Hematopoietic multipotent progenitor cell treated with erythropoietin and hydrocortisone succinate and interleukin-3 and kit ligand, for 4 days (in vitro differentiated cells): ENCODE measurements at regions not wholly inside any gene's neighbourhood (a gene's known extent, or its start where the extent isn't known, plus 50 kb on each side); places are given as distances from the start of the nearest gene placed in this dataset.
"Not testable (repeated sequence)": the region's sequence is repeated elsewhere in the genome, so short reads cannot be mapped to it uniquely, and the experiment has no call there.

Experiments
- DNase-seq: peaks from one replicate; pipeline ENCODE4 v3.0.0-alpha.2; 2015

DNA sequence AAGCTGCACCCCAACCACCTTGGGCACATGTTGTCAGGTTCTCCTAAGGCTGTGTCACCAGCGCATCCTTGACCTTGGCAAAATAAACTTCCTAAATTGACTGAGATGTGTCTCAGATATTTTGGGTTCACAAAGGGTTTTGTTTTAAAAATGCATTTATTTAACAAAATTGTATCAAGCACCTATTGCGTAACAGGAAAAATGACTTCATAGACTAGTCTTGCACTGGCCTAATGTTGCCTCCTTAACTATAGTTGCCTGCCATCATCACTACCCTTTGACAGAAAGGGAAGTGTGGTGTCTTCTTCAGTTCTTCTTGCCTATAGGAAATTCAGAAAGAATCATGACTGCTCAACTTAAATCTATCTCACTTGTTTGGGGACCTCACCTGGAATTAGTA is 374.2 kb downstream of the SH2D1A start:
- DNase-seq, result no peak

DNA sequence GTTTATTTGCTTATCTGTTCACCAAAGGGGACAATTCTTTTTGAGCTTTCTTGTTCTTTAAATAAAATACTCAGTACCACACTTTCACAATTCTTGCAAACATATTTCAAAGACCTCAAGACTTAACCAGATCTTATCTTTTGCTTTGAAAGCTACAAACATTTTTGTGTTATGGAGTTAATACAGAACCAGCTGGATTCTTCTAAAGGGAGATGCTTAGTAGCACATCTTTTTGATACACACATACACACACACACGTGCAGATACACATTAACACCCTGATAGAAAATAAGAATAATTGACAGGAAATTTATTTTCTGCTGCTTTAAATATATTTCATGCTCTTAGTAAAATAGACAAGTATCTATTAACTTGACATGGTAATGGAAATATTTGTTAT is 379.1 kb downstream of the SH2D1A start:
- no peak for DNase-seq

DNA sequence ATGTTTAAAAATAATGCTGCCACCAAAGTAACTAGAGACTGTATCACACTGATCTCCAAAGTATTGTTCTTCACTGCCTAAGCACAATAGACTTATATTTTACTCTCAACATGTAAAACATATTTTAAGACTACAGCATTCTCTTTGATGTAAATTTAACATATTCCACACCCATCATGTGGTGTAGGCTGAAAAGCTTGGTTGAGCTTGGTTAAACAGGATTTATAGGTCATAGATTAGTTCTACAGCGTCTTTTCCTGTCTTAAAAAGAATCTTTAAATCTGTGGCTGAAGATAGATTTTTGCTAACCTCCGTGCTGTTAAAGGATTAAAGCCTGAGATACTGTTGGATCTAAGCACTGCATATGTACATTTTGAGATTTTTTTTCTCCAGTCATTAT is 379.9 kb downstream of the SH2D1A start:
- no peak for DNase-seq

DNA sequence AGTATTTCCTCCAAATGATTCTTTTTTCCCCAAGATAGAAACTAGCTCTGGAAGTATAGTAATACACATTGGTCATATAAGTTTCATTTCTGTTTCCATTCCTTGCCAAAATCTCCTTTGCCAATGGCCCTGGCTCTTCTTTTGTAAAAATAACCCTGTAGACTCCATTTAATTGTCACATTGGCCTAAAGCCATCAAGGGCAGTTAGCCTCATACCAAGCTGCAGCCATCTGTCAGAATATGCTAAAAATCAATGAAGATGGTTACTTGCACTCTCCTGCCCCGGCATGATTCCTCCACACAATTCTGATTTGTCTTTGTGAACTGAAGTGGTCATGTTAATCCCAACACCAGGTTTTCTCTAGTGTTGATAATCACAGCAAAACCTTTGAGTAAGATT is 380.5 kb downstream of the SH2D1A start:
- DNase-seq, result no peak

DNA sequence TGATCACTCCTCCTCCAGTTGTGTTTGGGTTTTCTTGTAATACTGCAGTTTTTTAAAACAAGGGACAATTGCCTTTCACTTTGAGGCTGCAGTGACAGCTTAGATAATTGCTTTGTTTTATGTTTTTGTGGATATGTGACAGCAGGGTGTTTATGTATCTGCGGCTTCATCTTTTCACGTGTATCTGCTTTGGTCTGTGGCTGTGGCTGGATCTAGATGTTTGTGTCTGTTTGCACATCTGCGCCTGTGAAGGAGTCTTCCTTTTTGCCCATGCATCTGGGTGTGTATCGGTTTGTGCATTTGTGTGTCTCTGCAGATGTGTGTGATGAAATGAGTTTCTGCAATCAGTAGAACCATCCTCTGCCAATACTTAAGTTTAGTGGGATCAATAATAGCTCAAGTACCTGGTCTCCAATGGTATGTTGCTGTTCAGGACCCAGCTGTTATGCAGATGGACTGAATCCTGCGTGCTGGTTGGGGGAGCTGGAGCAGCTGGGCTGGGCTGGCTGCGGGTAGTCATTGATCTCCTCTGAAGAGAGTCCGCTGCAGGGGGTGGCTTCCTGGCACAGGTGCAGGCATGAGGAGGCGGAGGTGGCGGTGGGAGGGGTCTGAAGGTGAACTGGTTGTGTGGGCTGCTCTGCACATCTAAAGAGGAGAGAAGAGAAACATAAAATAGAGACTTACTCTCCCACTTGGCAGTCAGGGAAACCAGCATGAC is 390.3 kb downstream of the SH2D1A start:
- no peak for DNase-seq

DNA sequence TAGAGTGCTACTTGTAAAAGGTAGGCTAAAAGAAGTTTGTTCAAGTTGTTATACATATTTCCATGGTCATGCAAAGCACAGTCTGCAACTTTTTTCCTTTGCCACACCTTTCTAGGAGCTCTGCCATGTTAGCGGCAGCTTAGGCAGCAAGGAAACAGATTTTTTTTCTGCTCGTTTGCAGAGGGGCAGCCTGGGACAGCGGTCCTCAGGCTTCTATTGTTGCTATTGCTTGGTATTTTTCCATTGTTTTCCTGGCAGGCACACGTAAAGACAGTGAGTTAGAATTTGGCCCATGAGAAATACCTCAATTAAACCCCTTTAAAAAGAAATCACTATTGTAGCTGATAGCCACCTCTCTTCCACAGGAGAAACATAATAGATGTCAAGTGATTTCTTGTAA is 391.4 kb downstream of the SH2D1A start:
- DNase-seq, result no peak

DNA sequence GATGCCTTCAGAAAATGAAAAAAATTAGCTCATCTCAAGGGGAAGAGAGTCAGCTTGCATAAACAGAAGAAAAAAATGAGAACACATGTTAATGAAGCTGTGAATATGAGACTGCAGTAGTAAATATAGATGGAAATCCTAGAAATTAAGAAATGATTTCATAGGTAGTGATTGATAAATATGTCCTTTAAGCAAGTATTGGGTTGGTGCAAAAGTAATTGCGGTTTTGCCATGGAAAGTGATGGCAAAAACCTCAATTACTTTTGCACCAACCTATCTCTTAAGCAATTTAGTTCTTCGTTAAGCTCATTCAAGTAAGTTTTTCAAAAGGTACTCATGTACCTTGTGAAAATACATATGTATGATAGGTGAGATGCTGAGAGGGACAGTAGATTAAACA is 400.9 kb downstream of the SH2D1A start:
- DNase-seq, result no peak

DNA sequence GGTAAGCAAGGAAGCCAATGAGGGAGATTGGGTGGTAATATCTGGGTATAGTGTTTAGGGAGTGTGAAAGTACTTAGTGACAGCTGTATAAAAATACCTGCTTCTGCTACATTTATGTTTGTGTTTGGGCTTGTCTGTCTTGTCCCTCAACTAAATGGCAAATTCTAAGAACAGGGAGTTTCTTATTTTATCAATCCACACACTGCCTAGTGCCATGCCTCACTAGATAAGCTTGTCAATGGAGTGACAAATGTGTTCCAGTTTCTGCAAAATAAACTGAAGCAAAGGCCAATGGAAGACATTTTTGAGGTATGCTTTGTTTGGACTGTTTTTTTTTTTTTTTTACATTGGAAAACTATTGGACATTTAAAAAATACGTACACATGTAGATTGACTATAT is 418.0 kb downstream of the SH2D1A start:
- peak; percentile 55 for DNase-seq

DNA sequence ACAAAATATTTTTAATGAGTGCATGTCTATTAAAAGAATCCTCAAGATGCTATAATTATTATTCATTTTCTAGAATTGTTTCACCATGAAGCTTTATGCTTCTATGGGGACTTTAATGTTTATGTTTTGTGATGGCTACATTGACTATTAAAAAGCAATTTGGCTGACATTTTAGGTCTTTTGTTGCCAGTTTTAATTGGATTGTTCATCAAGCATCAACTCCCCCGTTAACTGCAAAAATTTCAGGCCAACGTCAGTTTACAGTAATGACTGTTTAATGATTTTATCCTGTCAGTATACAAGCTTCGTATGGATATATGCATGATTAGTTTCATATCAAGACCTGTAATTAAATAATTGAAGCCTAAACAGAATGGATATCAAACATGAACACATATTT is 422.8 kb downstream of the SH2D1A start:
- DNase-seq, result no peak

DNA sequence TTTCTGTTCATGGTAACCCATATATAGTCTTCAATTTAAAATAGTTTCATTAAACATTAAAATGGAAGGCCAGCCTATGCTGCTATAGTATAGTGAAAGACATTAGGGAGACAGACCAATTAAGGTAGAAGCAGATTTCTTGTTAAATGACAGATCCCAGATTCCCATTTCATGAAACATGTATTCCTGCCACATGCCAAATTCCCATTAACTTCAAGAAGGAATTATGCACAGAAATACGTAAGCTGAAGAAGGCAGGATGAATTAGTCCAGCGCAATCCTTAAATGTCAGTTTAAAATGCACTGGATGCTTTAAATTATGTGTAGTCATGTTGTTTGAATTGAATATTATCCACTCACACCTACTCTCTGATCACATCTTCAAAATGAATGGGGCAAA is 424.9 kb downstream of the SH2D1A start:
- DNase-seq, result no peak

DNA sequence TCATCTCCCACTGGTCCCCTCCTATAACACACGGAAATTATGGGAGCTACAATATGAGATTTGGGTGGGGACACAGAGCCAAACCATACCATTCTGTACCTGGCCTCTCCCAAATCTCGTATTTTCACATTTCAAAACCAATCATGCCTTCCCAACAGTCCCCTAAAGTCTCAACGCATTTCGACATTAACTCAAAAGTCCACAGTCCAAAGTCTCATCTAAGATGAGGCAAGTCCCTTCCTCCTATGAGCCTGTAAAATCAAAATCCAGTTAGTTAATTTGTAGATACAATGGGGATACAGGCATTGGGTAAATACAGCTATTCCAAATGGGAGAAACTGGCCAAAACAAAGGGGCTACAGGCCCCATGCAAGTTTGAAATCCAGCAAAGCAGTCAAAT is 441.9 kb downstream of the SH2D1A start:
- DNase-seq, result not testable (repeated sequence)

DNA sequence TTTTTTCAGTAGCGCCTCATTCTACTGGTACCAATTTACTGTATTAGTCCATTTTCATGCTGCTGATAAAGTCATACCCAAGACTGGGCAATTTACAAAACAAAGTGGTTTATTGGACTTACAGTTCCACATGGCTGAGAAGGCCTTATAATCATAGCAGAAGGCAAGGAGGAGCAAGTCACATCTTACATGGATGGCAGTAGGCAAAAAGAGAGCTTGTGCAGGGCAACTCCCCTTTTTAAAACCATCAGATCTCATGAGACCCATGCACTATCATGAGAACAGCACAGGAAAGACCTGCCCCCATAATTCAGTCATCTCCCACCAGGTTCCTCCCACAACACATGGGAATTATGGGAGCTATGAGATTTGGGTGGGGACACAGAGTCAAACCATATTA is 443.5 kb downstream of the SH2D1A start:
- not testable (repeated sequence) for DNase-seq

DNA sequence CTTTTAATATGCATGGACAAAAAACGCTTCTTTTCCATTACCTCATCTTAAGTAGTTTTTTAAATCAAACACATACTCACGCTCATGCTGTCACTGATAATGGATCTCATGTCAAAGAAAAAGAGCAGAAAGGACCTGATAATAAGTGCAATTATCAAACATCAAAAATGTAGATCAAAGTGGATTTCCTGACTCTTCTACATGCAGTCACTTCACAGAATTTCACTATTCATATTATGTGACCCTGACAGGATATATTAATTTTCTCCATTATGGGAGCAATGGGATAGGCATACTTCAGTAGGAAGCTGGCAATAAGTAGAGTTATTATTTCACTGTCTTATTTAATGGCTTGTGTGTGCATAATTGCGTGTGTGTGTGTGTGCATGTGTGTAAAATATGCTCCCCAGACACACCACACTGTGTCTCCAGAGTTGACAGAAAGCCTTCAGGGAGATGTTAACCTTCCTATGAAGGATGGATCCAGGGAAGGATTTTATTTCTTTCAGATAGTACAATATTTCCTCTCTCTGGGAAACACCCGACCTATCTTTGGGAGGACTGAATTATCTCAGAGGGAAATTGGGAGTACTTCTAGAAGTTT is 445.2 kb downstream of the SH2D1A start:
- no peak for DNase-seq

DNA sequence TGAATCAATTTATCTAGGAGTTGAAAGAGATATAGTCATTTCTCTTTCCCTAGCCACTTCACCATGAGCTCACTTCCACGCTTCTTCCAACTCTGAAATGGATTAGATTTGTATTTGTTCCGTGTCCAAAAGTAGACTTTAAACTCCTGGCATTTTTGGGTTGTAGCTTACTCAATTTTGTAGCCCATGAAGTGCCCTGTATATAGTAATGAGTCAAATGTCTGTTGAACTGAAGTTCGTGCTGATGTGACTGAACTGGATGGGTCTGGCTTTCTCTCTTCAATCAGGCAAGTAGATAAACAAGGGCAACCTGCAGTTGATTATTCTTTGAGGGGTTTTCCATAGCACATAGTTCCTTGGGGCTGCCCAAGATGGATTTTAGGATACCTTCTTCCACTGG is 450.6 kb downstream of the SH2D1A start:
- DNase-seq, result no peak

DNA sequence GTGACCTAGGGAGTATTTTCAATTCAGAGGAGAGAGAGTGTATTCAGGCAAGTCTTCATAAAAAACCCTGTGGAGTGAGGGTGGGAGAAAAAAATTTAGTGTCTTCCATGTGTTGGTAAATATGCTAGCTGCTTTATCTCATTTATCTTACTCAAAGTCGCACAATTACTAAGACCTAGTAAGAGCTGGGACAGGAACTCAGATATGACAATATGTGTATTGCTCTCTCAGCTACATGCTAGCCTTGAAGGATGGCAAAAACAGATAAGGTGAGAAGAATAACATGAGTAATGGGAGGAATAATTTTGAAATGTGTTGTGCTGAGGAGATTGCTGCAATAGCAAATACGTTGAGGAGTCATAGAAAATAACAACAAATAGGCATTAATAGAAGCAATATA is 458.6 kb downstream of the SH2D1A start:
- DNase-seq, result no peak

DNA sequence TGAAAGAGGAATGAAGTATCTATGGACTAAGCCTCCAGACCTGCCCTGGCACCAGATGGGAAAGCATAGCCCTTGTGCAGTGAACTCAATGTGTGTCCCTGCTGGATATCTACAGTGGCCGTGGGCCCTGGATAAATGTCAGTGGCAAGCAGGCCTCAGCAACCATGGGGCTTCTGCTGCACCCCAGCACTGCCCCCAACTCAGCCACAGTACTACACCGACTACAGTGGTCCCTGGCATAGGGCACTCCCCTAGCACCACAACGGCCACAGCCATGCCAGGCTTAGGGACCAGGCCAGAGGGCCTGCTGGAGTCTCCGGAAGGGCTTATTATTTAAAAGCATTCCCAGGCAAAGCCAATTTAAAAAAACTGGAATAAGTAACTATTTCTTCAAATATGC is 459.1 kb downstream of the SH2D1A start:
- no peak for DNase-seq

DNA sequence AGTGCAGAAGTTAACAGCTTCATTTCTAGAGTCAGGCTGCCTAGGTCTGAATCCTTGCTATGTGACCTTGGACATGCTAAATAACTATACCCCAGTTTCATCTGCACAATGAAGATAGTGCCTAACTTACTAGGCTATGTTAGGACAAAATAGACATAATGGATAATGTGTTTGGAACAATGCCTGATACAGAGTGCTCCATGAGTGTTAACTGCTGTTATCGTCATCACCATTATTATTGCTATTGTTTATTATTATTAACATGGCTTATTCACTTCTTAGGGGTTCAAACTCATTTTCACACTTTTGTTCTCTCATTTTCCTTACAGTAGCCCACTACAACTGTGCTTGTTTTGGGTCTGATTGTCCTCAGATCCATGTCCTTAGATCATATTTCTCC is 467.7 kb downstream of the SH2D1A start:
- no peak for DNase-seq

DNA sequence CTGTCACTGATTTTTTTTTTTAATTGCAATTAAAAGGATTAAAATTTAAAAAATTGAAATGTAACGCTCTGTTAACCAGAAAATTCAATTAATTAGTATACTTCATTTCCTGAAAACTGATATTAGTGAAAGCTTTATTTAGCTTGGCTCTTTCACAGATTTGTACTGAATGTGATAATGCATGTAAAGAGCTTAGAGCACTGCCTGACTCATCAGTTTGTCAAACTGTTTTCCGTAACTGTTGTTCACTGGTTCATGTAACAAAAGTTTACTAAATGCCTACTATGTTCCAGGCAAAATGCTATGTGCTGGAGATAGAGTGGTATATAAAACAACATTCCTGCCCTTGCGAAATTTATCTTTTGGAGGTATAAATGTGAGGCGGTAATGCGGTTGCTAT is 471.7 kb downstream of the SH2D1A start:
- DNase-seq, result no peak

DNA sequence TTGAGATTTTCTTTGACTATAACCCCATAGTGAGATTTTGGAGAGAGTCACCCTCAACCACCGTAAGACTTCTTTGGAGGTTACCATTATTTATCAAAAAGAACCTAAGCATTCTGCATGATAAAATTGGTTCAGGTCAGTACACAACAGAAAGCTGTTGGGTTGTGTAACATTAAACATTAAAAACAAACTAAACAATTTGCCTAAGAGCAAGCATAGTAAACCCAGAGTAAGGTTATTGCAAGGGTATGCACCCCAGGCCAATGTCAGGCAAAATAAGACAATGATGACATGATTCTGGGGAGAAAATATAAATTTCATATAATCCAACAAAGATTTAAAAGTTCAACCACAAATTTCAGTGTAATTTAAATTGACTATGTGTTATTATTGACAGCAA is 472.4 kb downstream of the SH2D1A start:
- DNase-seq, result no peak

DNA sequence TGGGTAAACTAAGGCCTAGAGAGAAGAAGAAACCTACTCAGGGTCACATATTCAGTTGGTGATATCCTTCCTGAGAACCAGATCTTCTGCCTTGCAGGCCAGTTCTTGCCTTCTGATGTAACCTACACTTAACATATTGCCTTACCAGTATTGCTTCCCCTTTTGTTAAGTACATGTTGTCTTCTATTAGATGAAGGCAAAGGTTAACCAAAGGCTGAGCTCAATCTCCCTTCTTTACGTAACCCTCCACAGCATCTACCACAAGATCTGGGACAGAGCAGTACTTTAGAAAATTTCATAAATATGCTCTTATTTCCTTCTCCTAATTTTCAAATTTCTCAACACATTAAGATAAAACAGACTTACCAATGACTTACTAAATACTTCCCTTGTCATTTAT is 474.4 kb downstream of the SH2D1A start:
- peak; percentile 55 for DNase-seq

DNA sequence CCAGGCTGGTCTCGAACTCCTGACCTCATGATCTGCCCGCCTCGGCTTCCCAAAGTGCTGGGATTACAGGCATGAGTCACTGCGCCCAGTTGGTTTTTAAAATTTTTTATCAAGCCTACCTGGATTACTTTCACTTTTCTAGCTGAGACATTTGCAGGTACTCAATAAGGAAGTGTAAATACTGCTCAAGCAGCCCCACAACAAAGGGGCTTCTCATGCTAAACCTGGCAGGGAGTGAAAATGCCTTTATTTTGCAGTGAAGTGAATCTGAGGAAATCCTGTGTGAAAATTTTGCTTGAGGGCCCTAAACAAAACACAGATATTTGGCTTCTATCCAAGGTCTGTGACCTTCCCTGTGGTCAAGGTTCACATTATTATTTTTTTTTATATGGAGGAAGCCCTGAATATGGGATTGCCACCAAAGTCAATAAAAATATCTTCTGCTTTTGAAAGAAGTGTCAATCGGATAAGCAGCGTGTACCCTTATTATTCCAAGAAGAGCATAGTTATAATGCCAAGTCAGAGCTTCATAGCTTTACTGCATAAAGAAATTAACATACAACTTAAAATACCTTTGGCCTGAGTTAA is 481.0 kb downstream of the SH2D1A start:
- DNase-seq, result no peak

DNA sequence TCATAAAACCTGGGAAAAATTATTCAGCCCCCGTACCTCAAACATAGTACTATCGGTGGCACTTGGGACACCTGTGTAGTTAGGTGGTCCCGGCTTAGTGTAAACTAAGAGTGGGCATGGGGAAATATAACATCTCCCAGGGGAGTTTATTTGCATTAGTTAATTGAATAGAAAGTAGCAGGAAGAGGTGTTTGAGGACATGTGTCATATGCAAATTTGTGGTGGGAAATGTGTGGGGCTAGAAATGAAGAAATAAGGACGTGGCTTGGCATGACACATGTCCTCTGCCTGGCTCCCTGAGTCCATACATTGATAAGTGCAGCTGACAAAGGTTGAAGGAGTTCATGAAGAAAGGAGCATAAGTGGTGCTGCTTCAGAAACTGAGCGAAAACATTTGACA is 483.6 kb downstream of the SH2D1A start:
- peak; percentile 47 for DNase-seq

DNA sequence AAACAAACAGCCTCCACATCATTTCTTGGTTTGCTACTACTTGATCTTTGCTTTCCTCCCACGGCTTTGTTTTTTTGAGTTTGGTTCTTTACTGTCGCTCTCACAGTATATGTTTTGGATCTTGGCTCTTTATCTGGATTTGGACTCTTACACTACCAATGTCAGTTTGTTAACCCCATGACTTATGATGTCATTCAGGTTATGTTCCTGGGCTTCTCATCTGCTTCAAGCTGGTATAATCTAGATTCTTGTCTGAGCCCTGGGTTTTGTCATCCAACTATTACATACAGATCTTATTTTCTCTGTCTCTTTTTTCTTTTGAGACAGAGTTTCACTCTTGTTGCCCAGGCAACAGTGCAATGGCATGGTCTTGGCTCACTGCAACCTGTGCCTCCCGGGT is 482.9 kb upstream of the TEX13C start:
- no peak for DNase-seq

DNA sequence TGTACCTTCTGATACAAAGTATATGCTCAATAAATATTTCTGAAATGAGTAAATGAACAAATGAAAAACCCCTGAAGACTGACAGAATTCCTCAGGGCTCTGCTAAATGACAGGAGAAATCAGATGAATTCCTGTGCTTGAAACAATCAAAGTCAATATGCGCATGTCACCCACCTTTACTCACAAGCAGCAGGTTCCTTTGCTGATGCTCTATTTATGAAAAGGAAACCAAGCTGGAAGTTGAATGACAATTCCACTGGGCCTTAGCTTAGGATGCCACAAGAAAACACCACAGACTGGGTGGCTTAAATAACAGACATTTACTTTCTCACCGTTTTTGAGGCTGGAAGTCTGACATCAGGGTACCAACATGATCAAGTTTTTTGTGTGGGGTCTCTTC is 477.5 kb upstream of the TEX13C start:
- no peak for DNase-seq

DNA sequence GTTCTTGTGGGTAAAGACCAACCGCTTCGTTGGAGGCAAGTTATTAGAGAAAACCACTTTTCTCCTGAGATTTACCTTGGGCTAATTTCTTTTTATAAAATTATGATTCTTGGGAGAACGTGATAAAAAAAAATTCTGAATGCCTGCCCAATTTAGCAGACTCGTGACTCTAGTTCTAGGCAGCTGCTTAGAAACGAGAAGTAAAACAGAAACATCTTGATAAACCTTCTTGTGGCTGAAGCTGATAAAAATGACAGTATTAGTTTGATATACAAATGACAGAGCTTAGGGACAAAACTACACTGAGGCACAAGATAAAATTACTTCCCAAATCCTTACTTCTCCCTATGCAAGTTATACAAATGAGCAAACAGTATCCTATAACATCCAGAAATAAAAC is 458.9 kb upstream of the TEX13C start:
- peak; percentile 80 for DNase-seq
